ENCODE measurements at regions not wholly inside any gene's neighbourhood (a gene's known extent, or its start where the extent isn't known, plus 50 kb on each side); places are given as distances from the start of the nearest gene placed in this dataset.
"Not testable (repeated sequence)": the region's sequence is repeated elsewhere in the genome, so short reads cannot be mapped to it uniquely, and the experiment has no call there.

DNA sequence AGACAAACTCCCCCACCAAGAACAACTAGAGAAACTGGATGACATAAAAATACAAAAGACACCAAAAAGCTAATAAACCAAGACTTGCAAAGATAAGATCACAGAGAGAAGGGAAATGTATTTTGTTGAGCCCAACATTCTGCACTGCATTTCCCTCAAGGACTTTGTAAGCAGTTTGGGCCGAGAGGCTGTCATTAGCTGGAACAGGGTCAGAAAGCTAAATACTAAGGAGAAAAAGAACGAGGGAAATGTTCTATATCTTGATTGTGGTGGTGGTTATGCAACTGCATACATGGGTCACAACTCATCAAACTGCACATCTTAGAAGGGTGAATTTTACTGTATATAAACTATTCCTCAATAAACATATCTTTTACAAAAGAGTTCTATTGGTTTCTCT lies 315.0 kb downstream of the IPMK start:
- no peak for DNase-seq

- no peak for DNase-seq
These were observed 317.2 kb downstream of the IPMK start for GRCh38 chr10:57950442-57950974.

GRCh38 chr10:57948796-57949195 lies 318.9 kb downstream of the IPMK start:
- DNase-seq: no peak

GRCh38 chr10:57946833-57947232 lies 320.9 kb downstream of the IPMK start:
- DNase-seq: no peak

DNA sequence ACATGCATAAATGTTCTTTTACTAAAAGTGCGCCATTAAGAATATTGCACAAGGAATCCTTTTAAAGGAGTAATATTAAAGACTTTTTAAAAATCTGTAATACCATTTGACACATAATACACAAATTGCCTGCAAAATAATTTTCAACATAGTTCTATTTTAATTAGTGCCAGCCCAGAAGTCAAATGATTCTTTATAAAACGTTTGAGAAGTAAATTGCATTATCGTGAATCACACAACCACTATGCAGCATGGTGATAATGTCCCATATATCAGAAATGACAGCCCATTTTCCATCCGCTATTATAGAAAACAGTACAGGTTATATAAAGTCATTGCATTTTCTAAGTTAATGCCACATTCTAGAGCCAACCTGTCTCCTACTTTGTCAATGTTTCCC lies 324.0 kb downstream of the IPMK start:
- no peak for DNase-seq

GRCh38 chr10:57925045-57925444 lies 342.6 kb downstream of the IPMK start:
- DNase-seq: no peak

- no peak for DNase-seq
These were observed 346.6 kb downstream of the IPMK start for GRCh38 chr10:57921140-57921539.

DNA sequence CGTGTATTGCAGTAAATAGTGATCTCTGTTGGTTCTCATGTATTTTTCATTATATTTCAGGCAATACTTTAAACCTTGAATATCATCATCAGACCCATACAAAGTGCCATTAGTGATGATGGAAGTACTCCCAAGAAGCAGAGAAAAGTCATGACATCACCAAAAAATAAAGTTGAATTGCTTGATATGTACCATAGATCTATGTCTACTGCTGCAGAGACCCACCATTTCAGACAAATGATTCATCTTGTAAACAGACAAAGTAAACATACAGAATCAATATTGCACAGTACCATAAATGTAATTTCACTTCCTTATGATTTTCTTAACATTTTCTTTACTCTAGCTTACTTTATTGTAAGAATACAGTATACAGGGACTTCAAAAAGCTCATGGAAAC lies 347.8 kb downstream of the IPMK start:
- DNase-seq: no peak

DNA sequence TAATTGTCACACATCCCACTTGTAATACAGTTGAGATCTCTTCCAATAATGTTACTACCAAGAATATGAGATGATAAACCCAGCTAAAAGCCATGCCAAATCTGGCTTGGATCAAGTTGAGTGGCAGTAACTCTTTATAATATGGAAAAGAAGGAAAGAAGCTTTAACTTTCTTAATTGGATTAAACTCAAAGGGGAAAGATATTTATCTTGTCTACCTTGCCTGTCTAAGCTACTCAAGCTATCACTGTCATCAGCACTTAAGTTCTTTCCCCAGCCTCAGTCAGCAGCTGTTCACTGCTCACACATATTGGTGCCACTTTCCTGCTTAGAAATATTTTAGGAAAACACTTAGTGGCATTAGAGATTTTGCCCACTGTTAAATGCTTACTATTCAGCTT lies 350.7 kb downstream of the IPMK start:
- DNase-seq: no peak

DNA sequence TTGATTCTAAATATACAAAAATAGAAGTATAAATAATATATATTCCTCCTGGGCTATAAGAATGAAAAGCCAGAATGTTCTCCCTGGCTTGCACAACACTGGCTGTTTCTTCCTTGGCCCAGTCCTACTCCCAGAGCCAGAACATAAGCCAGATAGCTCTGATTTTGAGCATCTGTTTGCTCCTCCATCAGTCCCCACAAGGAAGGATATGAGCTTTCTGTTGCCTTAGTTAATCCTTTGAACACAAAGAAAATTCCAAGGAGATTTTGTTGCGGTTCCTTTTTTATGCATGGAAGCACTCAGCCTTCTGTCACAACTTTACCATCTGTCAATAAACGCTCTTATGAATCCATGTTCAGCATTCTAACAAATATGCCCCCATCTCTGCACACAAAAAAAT lies 361.8 kb downstream of the IPMK start:
- DNase-seq: no peak

- no peak for DNase-seq
These were observed 362.7 kb downstream of the IPMK start for GRCh38 chr10:57905010-57905409.

- DNase-seq: no peak
These were observed 369.5 kb downstream of the IPMK start for GRCh38 chr10:57898231-57898630.

- DNase-seq: no peak
These were observed 370.1 kb downstream of the IPMK start for GRCh38 chr10:57897611-57898010.

GRCh38 chr10:57894361-57894760 lies 373.3 kb downstream of the IPMK start:
- DNase-seq: no peak

- no peak for DNase-seq
These were observed 376.3 kb downstream of the IPMK start for GRCh38 chr10:57891201-57892006.

GRCh38 chr10:57890691-57891090 lies 377.0 kb downstream of the IPMK start:
- DNase-seq: no peak

GRCh38 chr10:57885618-57885968 lies 382.1 kb downstream of the IPMK start:
- not testable (repeated sequence) for DNase-seq

- no peak for DNase-seq
These were observed 382.6 kb downstream of the IPMK start for GRCh38 chr10:57884965-57885617.

DNA sequence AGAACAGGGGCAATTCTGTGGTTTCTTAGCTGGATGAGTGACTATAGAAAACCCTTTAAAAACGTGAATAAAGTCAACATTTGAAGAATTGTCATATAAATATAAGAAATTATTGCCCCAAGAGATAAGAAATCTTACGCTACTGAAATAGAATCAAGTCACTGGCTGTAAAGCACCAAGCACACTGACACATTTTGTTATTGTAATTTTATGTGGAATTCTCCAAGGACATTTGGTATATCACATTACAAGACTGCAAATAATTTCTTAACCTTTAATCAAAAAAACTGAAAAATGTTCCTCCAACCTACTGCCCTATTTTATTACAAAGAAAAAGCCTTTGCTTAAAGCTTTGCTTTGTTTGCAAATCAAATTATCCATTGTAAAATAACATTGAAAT lies 383.3 kb downstream of the IPMK start:
- no peak for DNase-seq

DNA sequence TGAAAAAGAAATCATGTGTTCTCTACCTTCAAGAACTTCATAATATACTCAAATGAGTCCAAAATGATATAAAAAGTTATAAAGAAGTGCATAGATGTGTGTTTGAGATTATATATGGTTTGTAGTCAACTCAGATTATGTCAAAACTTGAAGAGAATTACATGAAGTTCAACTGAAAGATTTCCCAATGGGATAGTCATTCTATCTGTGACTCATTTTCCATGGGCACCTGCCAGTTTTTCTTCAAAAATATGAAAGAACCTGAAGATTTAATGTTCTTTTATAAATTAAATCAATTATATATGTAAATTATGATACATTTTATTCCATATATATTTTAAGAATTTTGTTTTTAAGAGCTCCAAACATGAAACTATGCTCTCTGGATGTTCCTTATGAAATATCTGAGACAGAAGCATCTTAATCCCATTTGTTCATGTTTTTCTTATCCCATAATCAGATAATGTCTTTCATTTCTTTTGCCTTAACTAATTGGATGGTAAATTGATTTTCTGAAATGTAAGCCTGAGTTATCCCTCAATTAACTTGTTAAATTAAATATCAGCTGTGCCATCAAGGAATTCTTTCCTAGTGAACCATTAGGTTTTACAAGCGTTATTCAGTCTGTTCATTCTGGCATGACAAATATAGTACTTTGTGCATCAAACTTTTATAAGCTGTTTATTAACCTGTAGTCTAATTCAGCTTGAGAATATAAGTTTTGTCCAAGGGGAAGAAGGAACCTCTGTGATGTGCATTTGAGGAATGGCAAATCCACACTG lies 387.1 kb downstream of the IPMK start:
- no peak for DNase-seq

DNA sequence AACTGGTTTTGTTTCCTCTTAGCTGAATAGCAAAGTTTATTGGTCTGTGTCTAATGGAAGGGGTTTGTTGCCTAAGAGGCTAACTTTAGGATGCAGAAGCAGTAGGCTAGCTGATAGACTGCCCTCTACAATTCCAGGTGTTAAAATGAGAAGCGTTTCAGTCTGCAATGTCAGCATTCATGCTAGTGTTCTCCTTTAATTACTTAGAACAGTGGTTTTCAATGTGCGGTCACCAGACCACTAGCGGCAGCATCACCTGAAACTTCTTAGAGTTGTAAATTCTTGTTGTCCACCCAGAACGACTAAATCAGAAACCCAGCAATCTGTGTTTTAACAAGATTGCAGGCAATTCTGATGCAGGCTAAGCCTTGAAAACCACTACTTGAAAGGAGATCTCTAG lies 392.9 kb downstream of the IPMK start:
- no peak for DNase-seq

GRCh38 chr10:57867241-57867640 lies 400.5 kb downstream of the IPMK start:
- DNase-seq: no peak

Data from suppressor macrophage treated with lipopolysaccharide for 1 hour (primary cell).